SK-N-MC (cell line): ENCODE measurements at regions not wholly inside any gene's neighbourhood (a gene's known extent, or its start where the extent isn't known, plus 50 kb on each side); places are given as distances from the start of the nearest gene placed in this dataset.

Source experiments
- EZH2 ChIP-seq: fragments of 200-600 bp; sonication (generic); IDR thresholded peaks from one replicate; pipeline ENCODE4 v1.6.1; 2017; ENCODE audit warnings: antibody characterized with exemption
- FOXP2 ChIP-seq: optimal IDR thresholded peaks from 2 replicates; pipeline ENCODE3; 2011; ENCODE audit warnings: mild to moderate bottlenecking, moderate library complexity; ENCODE audit not compliant: insufficient read depth; ENCODE audit errors: extremely low read length, control extremely low read depth
- POLR2AphosphoS5 ChIP-seq: IDR thresholded peaks from 2 replicates; pipeline ENCODE4 v1.6.1; 2012; ENCODE audit warnings: mild to moderate bottlenecking, low read depth, low read length, borderline replicate concordance

- TF ChIP-seq EZH2, result no peak
- no peak for TF ChIP-seq POLR2AphosphoS5
- no peak for TF ChIP-seq FOXP2
These were observed 51.9 kb upstream of the CWC22 start for GRCh38 chr2:180058993-180059392.
